ENCODE measurements at regions not wholly inside any gene's neighbourhood (a gene's known extent, or its start where the extent isn't known, plus 50 kb on each side); places are given as distances from the start of the nearest gene placed in this dataset.

- H3K4me3 ChIP-seq (ENCODE audit: low read depth, low read length), result no peak overlapping the region
- Mint-ChIP-seq H3K4me3 (no peak overlapping the region), H3K27me3 (no peaks in the 10 kb centered on the region), H3K36me3 (no peaks in the 10 kb centered on the region), H3K9me3 (no peaks in the 10 kb centered on the region), H3K27ac (peak overlapping the region in 1 of 3 donors; percentile 33), H3K4me1 (no peaks in the 10 kb centered on the region)
- H3K4me1 ChIP-seq (ENCODE audit: control insufficient read depth, insufficient read depth, low read length, poor library complexity, severe bottlenecking), result no peaks in the 10 kb centered on the region
- DNase-seq, result no peak
- H3K36me3 ChIP-seq (ENCODE audit: control insufficient read depth, insufficient read depth, low read length), result no peaks in the 10 kb centered on the region
- no peak for ATAC-seq (ENCODE audit: low read depth in 2 of 2)
- no peak overlapping the region for H3K27ac ChIP-seq (ENCODE audit: insufficient read depth, low read length, poor library complexity, severe bottlenecking)
- H3K9me3 ChIP-seq (ENCODE audit: control insufficient read depth in 2 of 2, low read length in 2 of 2), result no peaks in the 10 kb centered on the region
- H3K27me3 ChIP-seq (ENCODE audit: control insufficient read depth, insufficient read depth, low read length), result no peaks in the 10 kb centered on the region
Observed at GRCh38 chrX:39840581-39841093, 257.1 kb downstream of the BCOR start.

- no peak overlapping the region for H3K27ac Mint-ChIP-seq
- no peaks in the 10 kb centered on the region for H3K27me3 Mint-ChIP-seq
- H3K4me3 Mint-ChIP-seq, result no peak overlapping the region
Observed at GRCh38 chrX:39841604-39842003, 256.2 kb downstream of the BCOR start.

DNA sequence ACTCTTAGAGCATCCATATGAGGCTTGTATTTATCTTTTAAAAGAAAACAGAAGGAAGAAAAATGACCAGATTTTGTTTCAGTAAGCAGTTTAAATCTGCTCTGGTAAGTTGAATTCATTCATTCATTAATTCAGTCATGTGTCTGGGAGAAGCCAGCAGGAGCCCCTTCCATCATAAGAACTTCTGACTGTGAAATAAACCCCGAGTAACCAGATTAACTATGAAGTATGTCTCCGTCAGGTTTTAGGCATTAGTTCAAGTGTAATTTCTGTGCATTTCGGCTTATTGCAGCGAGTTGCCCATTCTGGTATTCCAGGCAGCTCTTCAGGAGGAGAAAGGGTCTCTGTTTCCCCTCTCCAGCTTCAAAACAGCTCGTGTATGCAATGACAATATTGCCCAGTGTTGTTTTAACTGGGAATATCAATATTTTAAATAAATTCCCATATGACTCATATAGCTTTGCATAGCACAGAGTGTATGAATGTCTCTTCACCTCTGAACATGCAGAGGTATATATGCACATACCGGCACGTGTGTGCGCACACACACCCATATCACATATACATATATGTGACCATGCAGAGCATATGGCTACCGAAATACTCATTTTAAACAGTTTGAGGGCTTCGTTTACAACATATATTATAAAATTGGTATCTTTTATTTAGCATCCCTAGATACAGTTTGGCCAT is 255.3 kb downstream of the BCOR start:
- no peaks in the 10 kb centered on the region for H3K27me3 Mint-ChIP-seq
- Histone ChIP-seq H3K4me1 (ENCODE audit: control insufficient read depth, insufficient read depth, low read length, poor library complexity, severe bottlenecking) (no peaks in the 10 kb centered on the region), H3K9me3 (ENCODE audit: control insufficient read depth in 2 of 2, low read length in 2 of 2) (no peaks in the 10 kb centered on the region), H3K27me3 (ENCODE audit: control insufficient read depth, insufficient read depth, low read length) (no peaks in the 10 kb centered on the region), H3K4me3 (ENCODE audit: low read depth, low read length) (no peak overlapping the region), H3K27ac (ENCODE audit: insufficient read depth, low read length, poor library complexity, severe bottlenecking) (no peak overlapping the region), H3K36me3 (ENCODE audit: control insufficient read depth, insufficient read depth, low read length) (no peaks in the 10 kb centered on the region)
- H3K27ac Mint-ChIP-seq, result no peak overlapping the region
- H3K9me3 Mint-ChIP-seq, result no peaks in the 10 kb centered on the region
- no peaks in the 10 kb centered on the region for H3K4me1 Mint-ChIP-seq
- no peak for ATAC-seq (ENCODE audit: low read depth in 2 of 2)
- H3K4me3 Mint-ChIP-seq, result no peak overlapping the region
- no peaks in the 10 kb centered on the region for H3K36me3 Mint-ChIP-seq
- no peak for DNase-seq

More at GRCh38 chrX:39841604-39842003, 256.2 kb downstream of the BCOR start:
- no peak for ATAC-seq (ENCODE audit: low read depth in 2 of 2)
- Mint-ChIP-seq H3K4me1 (no peaks in the 10 kb centered on the region), H3K9me3 (no peaks in the 10 kb centered on the region), H3K36me3 (no peaks in the 10 kb centered on the region)
- DNase-seq, result no peak
- Histone ChIP-seq H3K4me1 (ENCODE audit: control insufficient read depth, insufficient read depth, low read length, poor library complexity, severe bottlenecking) (no peaks in the 10 kb centered on the region), H3K36me3 (ENCODE audit: control insufficient read depth, insufficient read depth, low read length) (no peaks in the 10 kb centered on the region), H3K4me3 (ENCODE audit: low read depth, low read length) (no peak overlapping the region), H3K27ac (ENCODE audit: insufficient read depth, low read length, poor library complexity, severe bottlenecking) (no peak overlapping the region), H3K27me3 (ENCODE audit: control insufficient read depth, insufficient read depth, low read length) (no peaks in the 10 kb centered on the region), H3K9me3 (ENCODE audit: control insufficient read depth in 2 of 2, low read length in 2 of 2) (no peaks in the 10 kb centered on the region)

DNA sequence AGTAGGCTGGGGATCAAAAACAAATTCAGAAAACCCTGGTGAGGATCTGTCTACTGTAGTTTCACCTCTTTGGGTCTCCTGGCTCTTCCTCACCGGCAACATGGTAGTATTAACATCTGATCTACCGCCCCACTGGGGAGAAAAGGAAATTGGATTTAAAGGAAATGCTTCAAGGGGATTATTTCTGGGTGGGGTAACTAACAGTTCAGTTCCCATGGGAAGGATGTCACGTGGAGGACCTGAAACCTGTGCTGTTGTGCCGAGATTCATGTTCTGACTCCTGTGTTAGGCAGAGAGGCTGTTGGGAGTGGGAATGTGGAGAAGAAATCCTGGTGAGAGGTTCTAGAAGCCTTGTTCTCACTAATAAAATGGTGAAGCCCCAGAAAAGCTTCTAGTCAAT is 254.4 kb downstream of the BCOR start:
- ATAC-seq (ENCODE audit: low read depth in 2 of 2), result no peak
- Histone ChIP-seq H3K4me1 (ENCODE audit: control insufficient read depth, insufficient read depth, low read length, poor library complexity, severe bottlenecking) (no peaks in the 10 kb centered on the region), H3K27ac (ENCODE audit: insufficient read depth, low read length, poor library complexity, severe bottlenecking) (no peak overlapping the region), H3K4me3 (ENCODE audit: low read depth, low read length) (no peak overlapping the region), H3K9me3 (ENCODE audit: control insufficient read depth in 2 of 2, low read length in 2 of 2) (no peaks in the 10 kb centered on the region), H3K27me3 (ENCODE audit: control insufficient read depth, insufficient read depth, low read length) (no peaks in the 10 kb centered on the region), H3K36me3 (ENCODE audit: control insufficient read depth, insufficient read depth, low read length) (no peaks in the 10 kb centered on the region)
- H3K9me3 Mint-ChIP-seq, result no peaks in the 10 kb centered on the region
- peak overlapping the region in 1 of 3 donors; percentile 62 for H3K27ac Mint-ChIP-seq
- H3K27me3 Mint-ChIP-seq, result no peaks in the 10 kb centered on the region
- H3K4me3 Mint-ChIP-seq, result no peak overlapping the region
- H3K4me1 Mint-ChIP-seq, result no peaks in the 10 kb centered on the region
- DNase-seq, result no peak
- H3K36me3 Mint-ChIP-seq, result no peaks in the 10 kb centered on the region

DNA sequence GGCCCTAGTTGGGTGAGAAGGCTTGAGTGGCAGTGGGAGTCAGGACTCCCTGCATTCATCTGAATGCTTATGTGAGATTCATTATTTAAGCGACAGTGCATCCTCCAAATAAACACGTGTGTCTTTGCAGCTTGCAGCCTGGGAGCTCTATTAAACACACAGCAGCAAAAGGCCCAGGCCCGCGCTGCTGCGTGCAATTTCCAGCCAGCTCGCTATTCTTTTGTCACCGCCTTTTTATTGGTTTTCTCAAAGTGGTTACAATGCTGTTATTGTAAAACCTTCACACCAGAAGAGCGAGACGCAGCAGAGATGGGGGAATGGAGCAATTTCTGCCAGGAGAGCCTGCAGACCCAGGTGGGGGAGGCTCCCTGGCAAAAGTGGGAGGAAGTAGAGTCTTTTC is 252.5 kb downstream of the BCOR start:
- Mint-ChIP-seq H3K4me1 (peaks cover 0 to 5% (median 4%) of the 10 kb centered on the region in 4 donors), H3K27ac (no peak overlapping the region), H3K9me3 (no peaks in the 10 kb centered on the region), H3K36me3 (no peaks in the 10 kb centered on the region), H3K27me3 (no peaks in the 10 kb centered on the region), H3K4me3 (no peak overlapping the region)
- ATAC-seq (ENCODE audit: low read depth in 2 of 2) (no peak), DNase-seq (no peak)
- no peaks in the 10 kb centered on the region for H3K36me3 ChIP-seq (ENCODE audit: control insufficient read depth, insufficient read depth, low read length)
- no peak overlapping the region for H3K4me3 ChIP-seq (ENCODE audit: low read depth, low read length)
- H3K9me3 ChIP-seq (ENCODE audit: control insufficient read depth in 2 of 2, low read length in 2 of 2), result no peaks in the 10 kb centered on the region
- no peaks in the 10 kb centered on the region for H3K4me1 ChIP-seq (ENCODE audit: control insufficient read depth, insufficient read depth, low read length, poor library complexity, severe bottlenecking)
- no peak overlapping the region for H3K27ac ChIP-seq (ENCODE audit: insufficient read depth, low read length, poor library complexity, severe bottlenecking)
- no peaks in the 10 kb centered on the region for H3K27me3 ChIP-seq (ENCODE audit: control insufficient read depth, insufficient read depth, low read length)

DNA sequence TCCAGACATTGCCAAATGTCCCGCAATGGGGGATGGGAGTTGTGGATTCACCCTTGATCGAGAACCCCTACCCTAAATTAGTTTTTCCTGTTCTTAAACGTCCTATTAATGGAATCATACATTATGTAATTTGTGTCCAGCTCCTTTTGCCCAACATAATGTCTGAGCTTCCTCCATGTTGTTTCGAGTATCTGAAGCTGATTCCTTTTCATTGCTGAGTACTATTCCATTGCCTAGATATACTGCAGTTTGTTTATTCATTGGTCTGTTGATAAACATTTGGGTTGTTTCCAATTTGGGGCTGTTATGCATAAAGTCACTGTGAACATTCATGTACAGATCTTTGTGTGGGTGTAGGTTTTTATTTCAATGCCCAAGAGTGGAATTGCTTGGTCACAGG is 251.3 kb downstream of the BCOR start:
- H3K27me3 ChIP-seq (ENCODE audit: control insufficient read depth, insufficient read depth, low read length), result no peaks in the 10 kb centered on the region
- Mint-ChIP-seq H3K27me3 (no peaks in the 10 kb centered on the region), H3K9me3 (no peaks in the 10 kb centered on the region), H3K27ac (no peak overlapping the region), H3K4me3 (no peak overlapping the region), H3K36me3 (no peaks in the 10 kb centered on the region), H3K4me1 (peaks cover 3 to 15% (median 9%) of the 10 kb centered on the region in 4 donors)
- no peak for DNase-seq
- H3K36me3 ChIP-seq (ENCODE audit: control insufficient read depth, insufficient read depth, low read length), result no peaks in the 10 kb centered on the region
- peaks cover 5% of the 10 kb centered on the region for H3K4me1 ChIP-seq (ENCODE audit: control insufficient read depth, insufficient read depth, low read length, poor library complexity, severe bottlenecking)
- H3K4me3 ChIP-seq (ENCODE audit: low read depth, low read length), result no peak overlapping the region
- H3K9me3 ChIP-seq (ENCODE audit: control insufficient read depth in 2 of 2, low read length in 2 of 2), result no peaks in the 10 kb centered on the region
- H3K27ac ChIP-seq (ENCODE audit: insufficient read depth, low read length, poor library complexity, severe bottlenecking), result no peak overlapping the region
- no peak for ATAC-seq (ENCODE audit: low read depth in 2 of 2)

DNA sequence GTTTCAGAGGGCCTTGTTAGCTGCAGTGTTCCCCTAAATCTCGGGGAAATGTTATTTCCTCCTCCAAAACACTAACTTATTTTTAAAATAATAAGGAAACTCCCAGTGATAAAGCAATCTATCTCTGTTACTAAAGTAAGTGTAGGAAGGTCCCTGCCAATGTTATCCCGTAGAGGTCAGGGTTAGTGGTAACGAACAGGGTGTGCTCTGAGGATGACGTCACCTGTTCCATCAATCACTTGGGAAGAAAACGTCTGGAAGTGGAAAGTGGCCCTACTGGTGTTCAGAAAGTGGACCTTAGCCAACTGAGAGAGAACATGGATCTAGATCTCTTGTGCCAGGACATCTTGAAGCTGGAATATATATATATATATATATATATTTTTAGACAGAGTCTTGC is 249.5 kb downstream of the BCOR start:
- Mint-ChIP-seq H3K27ac (no peak overlapping the region), H3K9me3 (no peaks in the 10 kb centered on the region), H3K27me3 (no peaks in the 10 kb centered on the region), H3K4me1 (peaks cover 6 to 30% (median 18%) of the 10 kb centered on the region in 4 donors), H3K36me3 (no peaks in the 10 kb centered on the region), H3K4me3 (no peak overlapping the region)
- DNase-seq (no peak), ATAC-seq (ENCODE audit: low read depth in 2 of 2) (no peak)
- Histone ChIP-seq H3K4me1 (ENCODE audit: control insufficient read depth, insufficient read depth, low read length, poor library complexity, severe bottlenecking) (peaks cover 11% of the 10 kb centered on the region), H3K36me3 (ENCODE audit: control insufficient read depth, insufficient read depth, low read length) (no peaks in the 10 kb centered on the region), H3K4me3 (ENCODE audit: low read depth, low read length) (no peak overlapping the region), H3K27me3 (ENCODE audit: control insufficient read depth, insufficient read depth, low read length) (no peaks in the 10 kb centered on the region), H3K27ac (ENCODE audit: insufficient read depth, low read length, poor library complexity, severe bottlenecking) (no peak overlapping the region), H3K9me3 (ENCODE audit: control insufficient read depth in 2 of 2, low read length in 2 of 2) (no peaks in the 10 kb centered on the region)

- Histone ChIP-seq H3K4me1 (ENCODE audit: control insufficient read depth, insufficient read depth, low read length, poor library complexity, severe bottlenecking) (peaks cover 17% of the 10 kb centered on the region), H3K36me3 (ENCODE audit: control insufficient read depth, insufficient read depth, low read length) (no peaks in the 10 kb centered on the region), H3K27ac (ENCODE audit: insufficient read depth, low read length, poor library complexity, severe bottlenecking) (no peak overlapping the region), H3K27me3 (ENCODE audit: control insufficient read depth, insufficient read depth, low read length) (no peaks in the 10 kb centered on the region), H3K9me3 (ENCODE audit: control insufficient read depth in 2 of 2, low read length in 2 of 2) (no peaks in the 10 kb centered on the region), H3K4me3 (ENCODE audit: low read depth, low read length) (no peak overlapping the region)
- Mint-ChIP-seq H3K4me3 (no peak overlapping the region), H3K27ac (no peak overlapping the region), H3K4me1 (peaks cover 6 to 35% (median 20%) of the 10 kb centered on the region in 4 donors), H3K36me3 (no peaks in the 10 kb centered on the region), H3K27me3 (no peaks in the 10 kb centered on the region), H3K9me3 (no peaks in the 10 kb centered on the region)
- no peak for DNase-seq
- ATAC-seq (ENCODE audit: low read depth in 2 of 2), result no peak
Observed at GRCh38 chrX:39848900-39849299, 248.9 kb downstream of the BCOR start.

Measured in CD4-positive, CD25-positive, alpha-beta regulatory T cell (primary cell).